B cell (primary cell): ENCODE measurements at regions not wholly inside any gene's neighbourhood (a gene's known extent, or its start where the extent isn't known, plus 50 kb on each side); places are given as distances from the start of the nearest gene placed in this dataset.

Source experiments
- ATAC-seq: fragments of 200-7000 bp; cut with Tn5 transposase; one replicate; pipeline ENCODE4 v1.10.0; 2021; ENCODE audit warnings: low read depth, mild to moderate bottlenecking, moderate number of reproducible peaks, moderate library complexity
- CTCF ChIA-PET: fragments of 350-600 bp; sonication (Branson Sonifier 250); formaldehyde crosslinking; loops from one replicate; lab custom pipeline; 2021; ENCODE audit warnings: antibody characterized with exemption, inconsistent platforms; lab: Charles Lee
- POLR2A ChIA-PET: fragments of 350-600 bp; sonication (Branson Sonifier 250); formaldehyde crosslinking; loops from one replicate; lab custom pipeline; 2021; ENCODE audit warnings: antibody characterized with exemption; lab: Charles Lee
- DNase-seq: peaks from one replicate; pipeline ENCODE4 v3.0.0; 2013
- H2AFZ ChIP-seq: 2 replicates; pipeline ENCODE4 v1.6.1; 2012; ENCODE audit warnings: mild to moderate bottlenecking, low read depth, low read length; ENCODE audit not compliant: insufficient read depth, poor library complexity, severe bottlenecking
- H3K27ac ChIP-seq, 2 donors: 1 replicate in 1 of 2; 2 replicates in 1 of 2; pipeline ENCODE4 v1.5.1; 2012 to 2013; ENCODE audit warnings: low read length in 2 of 2, mild to moderate bottlenecking in 2 of 2, moderate library complexity in 1 of 2
- H3K27me3 ChIP-seq, 4 experiments: fragments of 200-600 bp in 1 of 4; sonication (generic) in 1 of 4; replicated peaks in 1 of 4; 1 replicate in 2 of 4; 2 replicates in 2 of 4; pipeline versions ENCODE4 v1.6.1 to v1.7.0; 2013 to 2016; ENCODE audit warnings: low read length in 3 of 4, mild to moderate bottlenecking in 2 of 4, mixed read lengths in 1 of 4, moderate library complexity in 1 of 4; ENCODE audit not compliant: insufficient read depth in 4 of 4, control insufficient read depth in 3 of 4; ENCODE audit errors: control extremely low read depth in 1 of 4
- H3K36me3 ChIP-seq, 2 experiments: replicated peaks in 1 of 2; 1 replicate in 1 of 2; 2 replicates in 1 of 2; pipeline versions ENCODE4 v1.6.1 to v1.7.1; 2013; ENCODE audit warnings: low read length in 1 of 2; ENCODE audit not compliant: insufficient read depth in 2 of 2, control insufficient read depth in 1 of 2; ENCODE audit errors: control extremely low read depth in 1 of 2, extremely low read depth in 1 of 2
- H3K4me1 ChIP-seq, 2 donors: fragments of 200-600 bp in 1 of 2; sonication (generic) in 1 of 2; 1 replicate in 1 of 2; 2 replicates in 1 of 2; pipeline versions ENCODE4 v1.5.1 to v1.6.1; 2013 to 2017; ENCODE audit warnings: low read length in 2 of 2; ENCODE audit not compliant: control insufficient read depth in 2 of 2, insufficient read depth in 2 of 2
- H3K4me2 ChIP-seq: replicated peaks from 2 replicates; pipeline ENCODE3; 2012; ENCODE audit warnings: mild to moderate bottlenecking, low read depth, low read length; ENCODE audit not compliant: poor library complexity, severe bottlenecking
- H3K4me3 ChIP-seq, 5 experiments: fragments of 200-600 bp in 1 of 5; sonication (generic) in 1 of 5; 1 replicate in 3 of 5; 2 replicates in 2 of 5; pipeline versions ENCODE4 v1.5.1 to v1.7.0; 2011 to 2016; ENCODE audit warnings: low read length in 4 of 5, mild to moderate bottlenecking in 4 of 5, low read depth in 2 of 5, control low read depth in 1 of 5, moderate library complexity in 1 of 5; ENCODE audit not compliant: insufficient read depth in 1 of 5; ENCODE audit errors: control extremely low read depth in 1 of 5, extremely low read depth in 1 of 5
- H3K79me2 ChIP-seq: fragments of 200-600 bp; sonication (generic); one replicate; pipeline ENCODE4 v1.6.0; 2016; ENCODE audit warnings: low read length; ENCODE audit not compliant: control insufficient read depth, insufficient read depth
- H3K9ac ChIP-seq: fragments of 200-600 bp; sonication (generic); 2 replicates; pipeline ENCODE4 v1.6.1; 2017; ENCODE audit warnings: mild to moderate bottlenecking, low read length, moderate library complexity
- H3K9me3 ChIP-seq, 3 donors: one replicate each; pipeline versions ENCODE4 v1.6.1 to v1.7.1; 2013; ENCODE audit warnings: low read length in 2 of 3; ENCODE audit not compliant: control insufficient read depth in 2 of 3, insufficient read depth in 1 of 3; ENCODE audit errors: control extremely low read depth in 1 of 3
- H4K20me1 ChIP-seq: 2 replicates; pipeline ENCODE4 v1.6.0; 2012; ENCODE audit warnings: mild to moderate bottlenecking, low read length; ENCODE audit not compliant: insufficient read depth, control insufficient read depth, poor library complexity, severe bottlenecking
- H3K27ac Mint-ChIP-seq: one replicate; pipeline ENCODE4 v1.8.0; 2021; ENCODE audit warnings: mixed read lengths
- H3K27me3 Mint-ChIP-seq: one replicate; pipeline ENCODE4 v1.8.0; 2021; ENCODE audit warnings: mixed read lengths
- H3K4me1 Mint-ChIP-seq: one replicate; pipeline ENCODE4 v1.8.0; 2021; ENCODE audit warnings: mixed read lengths
- H3K4me3 Mint-ChIP-seq: one replicate; pipeline ENCODE4 v1.8.0; 2021; ENCODE audit warnings: mixed read lengths
- H3K9me3 Mint-ChIP-seq: one replicate; pipeline ENCODE4 v1.8.0; 2022; ENCODE audit warnings: mixed read lengths; ENCODE audit not compliant: insufficient read depth
- EZH2 ChIP-seq: IDR thresholded peaks from 2 replicates; pipeline ENCODE4 v1.6.1; 2012; ENCODE audit warnings: borderline replicate concordance, low read depth, mild to moderate bottlenecking, moderate library complexity, low read length; ENCODE audit not compliant: insufficient read depth, poor library complexity, severe bottlenecking
- WGBS: methylation state at CpG from one replicate; pipeline ENCODE4 v1.1.5; 2013; ENCODE audit warnings: missing lambda C conversion rate; ENCODE audit not compliant: insufficient coverage; 5-methylcytosine and 5-hydroxymethylcytosine counted together
- intact Hi-C: fragments of 100-400 bp; cut with micrococcal nuclease; formaldehyde crosslinking; loops from one replicate; pipeline ENCODE4 v1.10.0; 2022
- TF ChIP-seq, protein P1 (sequence below): fragments of 200-600 bp; IDR thresholded peaks from one replicate; pipeline ENCODE4 v1.8.0; 2022; ENCODE audit warnings: antibody characterized with exemption, mild to moderate bottlenecking

DNA sequence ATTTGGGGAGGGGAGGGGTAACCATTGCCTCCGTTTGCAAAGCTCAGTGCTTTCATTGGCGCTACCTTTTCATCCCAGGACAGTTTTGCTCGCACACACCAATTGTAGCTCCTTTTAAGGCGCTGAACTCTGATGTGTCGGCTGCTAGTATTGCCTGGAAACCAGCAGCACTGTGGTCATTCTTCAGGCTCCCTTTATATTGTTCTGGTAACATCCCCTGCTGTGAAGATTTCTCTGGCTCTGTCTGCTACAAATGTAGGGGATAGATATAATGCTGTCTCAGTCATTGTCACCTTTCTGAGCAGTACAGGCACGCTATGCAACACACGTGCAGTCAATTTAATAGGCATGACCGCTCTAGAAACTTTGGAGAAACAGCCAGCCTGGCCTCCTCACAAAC lies 172.9 kb upstream of the SASH1 start:
- CTCF ChIA-PET, result no interaction called here

DNA sequence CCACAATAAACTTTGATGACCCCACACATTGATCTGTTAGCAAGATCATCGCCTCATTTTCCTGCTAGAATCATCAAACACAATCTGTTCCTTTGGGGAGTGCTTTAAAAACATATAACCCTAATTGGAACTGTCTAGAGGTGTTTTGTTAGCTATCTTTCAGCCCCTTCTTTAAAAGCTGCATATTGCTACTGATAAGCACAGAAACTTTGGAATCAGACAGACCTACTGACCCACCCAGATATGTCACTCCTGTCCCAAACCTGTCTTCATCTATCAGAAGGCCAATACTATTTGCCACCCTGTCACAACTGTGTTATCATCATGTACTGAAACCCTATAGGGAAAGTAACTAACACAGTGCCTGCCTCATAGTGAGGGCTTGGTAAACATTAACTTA lies 172.4 kb upstream of the SASH1 start:
- Histone ChIP-seq H3K4me1 (no peaks in the 10 kb centered on the region), H3K36me3 (no peaks in the 10 kb centered on the region), H3K27me3 (peaks cover 0 to 7% (median 0%) of the 10 kb centered on the region in 4 experiments), H3K4me2 (no peak overlapping the region), H3K27ac (no peak overlapping the region), H2AFZ (no peak overlapping the region), H4K20me1 (no peaks in the 10 kb centered on the region), H3K4me3 (no peak overlapping the region), H3K9me3 (no peaks in the 10 kb centered on the region), H3K79me2 (no peaks in the 10 kb centered on the region), H3K9ac (no peak overlapping the region)
- intact Hi-C loops, result no loop called here
- DNase-seq (no peak), ATAC-seq (no peak)
- POLR2A ChIA-PET, result no interaction called here
- WGBS, result no CpG with 5 or more reads among the region's 1 CpG
- H3K4me3 Mint-ChIP-seq, result no peak overlapping the region
- CTCF ChIA-PET, result no interaction called here
- no peaks in the 10 kb centered on the region for H3K9me3 Mint-ChIP-seq
- TF ChIP-seq, protein P1, sequence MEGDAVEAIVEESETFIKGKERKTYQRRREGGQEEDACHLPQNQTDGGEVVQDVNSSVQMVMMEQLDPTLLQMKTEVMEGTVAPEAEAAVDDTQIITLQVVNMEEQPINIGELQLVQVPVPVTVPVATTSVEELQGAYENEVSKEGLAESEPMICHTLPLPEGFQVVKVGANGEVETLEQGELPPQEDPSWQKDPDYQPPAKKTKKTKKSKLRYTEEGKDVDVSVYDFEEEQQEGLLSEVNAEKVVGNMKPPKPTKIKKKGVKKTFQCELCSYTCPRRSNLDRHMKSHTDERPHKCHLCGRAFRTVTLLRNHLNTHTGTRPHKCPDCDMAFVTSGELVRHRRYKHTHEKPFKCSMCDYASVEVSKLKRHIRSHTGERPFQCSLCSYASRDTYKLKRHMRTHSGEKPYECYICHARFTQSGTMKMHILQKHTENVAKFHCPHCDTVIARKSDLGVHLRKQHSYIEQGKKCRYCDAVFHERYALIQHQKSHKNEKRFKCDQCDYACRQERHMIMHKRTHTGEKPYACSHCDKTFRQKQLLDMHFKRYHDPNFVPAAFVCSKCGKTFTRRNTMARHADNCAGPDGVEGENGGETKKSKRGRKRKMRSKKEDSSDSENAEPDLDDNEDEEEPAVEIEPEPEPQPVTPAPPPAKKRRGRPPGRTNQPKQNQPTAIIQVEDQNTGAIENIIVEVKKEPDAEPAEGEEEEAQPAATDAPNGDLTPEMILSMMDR, result no peak
- no peak for TF ChIP-seq EZH2
- H3K27me3 Mint-ChIP-seq, result peaks cover 5% of the 10 kb centered on the region
- H3K27ac Mint-ChIP-seq, result no peak overlapping the region
- no peaks in the 10 kb centered on the region for H3K4me1 Mint-ChIP-seq

More for the DNA sequence above, 172.9 kb upstream of the SASH1 start:
- H3K79me2 ChIP-seq, result no peaks in the 10 kb centered on the region
- H3K36me3 ChIP-seq, result no peaks in the 10 kb centered on the region
- H3K4me2 ChIP-seq, result no peak overlapping the region
- POLR2A ChIA-PET, result no interaction called here
- Mint-ChIP-seq H3K4me1 (no peaks in the 10 kb centered on the region), H3K4me3 (no peak overlapping the region), H3K27ac (no peak overlapping the region), H3K27me3 (peaks cover 5% of the 10 kb centered on the region), H3K9me3 (no peaks in the 10 kb centered on the region)
- no peak overlapping the region for H3K27ac ChIP-seq
- H3K9me3 ChIP-seq, result no peaks in the 10 kb centered on the region
- peaks cover 0 to 7% (median 0%) of the 10 kb centered on the region in 4 experiments for H3K27me3 ChIP-seq
- H3K4me1 ChIP-seq, result no peaks in the 10 kb centered on the region
- no peaks in the 10 kb centered on the region for H4K20me1 ChIP-seq
- H3K9ac ChIP-seq, result no peak overlapping the region
- 85% methylated on average over 6 of the region's 8 CpGs for WGBS
- DNase-seq (no peak), ATAC-seq (no peak)
- no peak for TF ChIP-seq EZH2
- TF ChIP-seq, protein P1, result no peak
- no peak overlapping the region for H3K4me3 ChIP-seq
- intact Hi-C loops, result no loop called here
- H2AFZ ChIP-seq, result no peak overlapping the region
